ENCODE measurements at regions not wholly inside any gene's neighbourhood (a gene's known extent, or its start where the extent isn't known, plus 50 kb on each side); places are given as distances from the start of the nearest gene placed in this dataset.

DNA sequence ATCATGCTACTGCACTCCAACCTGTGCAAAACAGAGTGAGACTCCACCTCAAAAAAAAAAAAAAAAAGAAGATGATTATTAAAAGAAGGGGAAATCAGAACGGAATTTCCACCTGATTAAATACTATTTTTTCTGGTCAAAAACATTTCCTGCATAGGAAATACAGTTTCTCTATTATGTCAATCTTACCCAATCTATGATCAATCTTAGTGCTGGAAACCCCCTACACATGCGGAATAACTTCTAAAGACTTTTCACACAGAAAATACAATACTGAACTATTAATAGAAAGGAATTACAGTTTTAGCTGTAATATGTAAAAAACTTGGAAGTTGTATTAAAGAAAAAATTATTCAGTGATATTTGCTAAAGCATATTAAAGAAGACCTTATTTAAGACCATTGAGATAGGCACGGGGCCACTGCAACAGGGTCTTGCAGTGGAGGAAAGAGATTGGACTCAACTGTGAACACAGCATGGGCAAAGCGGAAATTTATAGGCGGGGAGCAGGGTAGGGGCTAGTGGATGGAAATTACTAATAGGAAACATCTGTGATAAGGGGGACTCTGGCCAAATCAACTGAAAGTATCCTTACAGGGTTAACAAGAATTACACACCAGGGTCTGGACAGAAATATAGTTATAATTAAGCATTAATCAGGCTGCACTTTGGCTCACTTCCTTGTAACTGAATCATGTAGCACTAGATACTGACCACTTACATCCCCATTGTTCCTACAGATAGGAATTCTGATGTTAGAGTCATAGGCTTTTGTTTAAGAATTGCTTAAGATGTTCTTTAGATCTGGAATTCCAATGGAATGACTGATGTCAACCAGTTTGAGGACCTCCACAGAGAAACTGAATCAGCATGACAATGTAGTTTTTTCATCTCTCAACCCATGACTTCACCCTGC, 411.5 kb upstream of the DDI1 start:
- no peak for DNase-seq (ENCODE audit: low read depth in 2 of 2)

DNA sequence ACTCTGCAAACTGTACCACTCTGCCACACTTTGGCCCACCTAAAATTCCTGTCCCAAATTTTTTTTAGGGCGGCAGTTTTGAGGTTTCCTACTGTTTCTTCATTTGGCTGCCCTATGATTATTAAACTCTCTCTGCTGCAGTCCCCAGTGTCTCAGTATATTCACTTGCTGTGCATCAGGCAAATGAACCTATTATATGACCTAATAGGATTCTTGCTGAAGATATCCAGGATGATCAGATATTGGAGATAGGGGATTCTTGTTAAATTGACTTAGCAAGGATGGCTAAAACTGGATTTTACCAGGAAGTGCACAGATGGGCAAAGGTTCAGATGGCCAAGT, 410.8 kb upstream of the DDI1 start:
- DNase-seq (ENCODE audit: low read depth in 2 of 2) = no peak

DNA sequence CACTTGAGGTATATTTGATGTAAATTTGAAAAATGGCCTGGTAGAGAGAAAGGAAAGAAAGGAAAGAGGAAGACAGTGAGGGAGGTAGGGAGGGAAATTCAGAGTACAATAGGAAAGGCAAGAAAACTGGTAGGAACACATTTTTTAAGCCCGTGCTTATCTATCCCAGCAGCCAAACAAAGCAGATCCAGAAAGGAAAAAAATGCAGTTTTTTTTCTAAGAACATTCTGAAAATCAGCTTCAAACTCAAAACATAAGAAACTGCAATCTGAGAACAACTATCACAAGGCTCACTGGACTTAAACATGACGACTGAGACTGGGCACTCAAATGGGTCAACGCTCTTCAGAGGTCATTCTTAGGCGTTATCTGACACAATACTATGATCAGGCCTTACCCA, 408.3 kb upstream of the DDI1 start:
- no peak for DNase-seq (ENCODE audit: low read depth in 2 of 2)

DNA sequence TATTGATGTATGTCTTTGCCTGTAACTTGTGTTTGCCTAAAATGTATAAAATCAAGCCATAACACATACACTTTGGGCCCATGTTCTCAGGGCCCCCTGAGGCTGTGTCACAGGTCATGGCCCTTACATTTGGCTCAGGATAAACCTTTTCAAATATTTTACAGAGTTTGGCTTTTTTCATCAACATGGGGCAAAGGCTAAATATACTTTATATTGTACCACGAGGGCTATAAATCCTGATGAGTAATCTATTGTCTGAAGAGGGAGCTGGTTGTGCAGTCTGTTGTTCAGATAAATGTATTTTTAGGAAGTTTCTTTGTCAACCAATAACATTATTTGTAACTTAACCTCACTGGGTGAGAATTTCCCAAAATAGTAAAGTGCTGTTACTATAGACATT, 404.6 kb upstream of the DDI1 start:
- no peak for DNase-seq (ENCODE audit: low read depth in 2 of 2)

DNA sequence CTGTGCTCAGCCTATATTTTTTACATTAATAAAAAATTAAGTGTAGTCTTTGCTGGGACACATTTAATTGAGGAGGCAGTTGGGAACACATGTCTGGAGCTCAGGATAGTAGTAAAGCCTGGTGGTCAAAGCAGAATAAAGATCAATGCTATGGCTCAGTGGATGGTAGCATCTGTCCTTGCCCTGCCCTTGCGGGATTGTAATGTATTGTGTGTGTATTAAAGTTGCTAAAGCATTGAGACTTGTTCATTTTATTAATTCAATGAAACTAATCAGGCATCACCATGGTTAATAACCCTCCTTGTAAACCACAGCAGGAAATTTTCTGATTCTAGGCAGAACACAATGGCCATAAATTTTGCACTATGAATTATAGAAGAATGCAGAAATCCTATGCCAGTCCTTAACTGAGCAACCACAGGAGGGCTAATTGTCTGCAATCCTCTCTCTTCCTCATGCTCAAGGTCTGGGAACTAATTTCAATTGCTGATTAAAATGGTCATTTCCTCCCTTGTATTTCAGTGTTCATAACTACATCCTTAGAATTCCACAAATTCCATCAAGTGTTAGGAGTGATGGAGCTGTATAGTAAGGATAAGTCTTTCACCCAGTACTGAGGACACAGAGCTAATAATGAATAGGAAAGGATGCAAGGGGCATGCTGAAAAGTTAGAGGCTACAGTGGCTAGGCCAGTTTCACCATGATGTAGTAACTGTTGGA, 403.2 kb upstream of the DDI1 start:
- no peak for DNase-seq (ENCODE audit: low read depth in 2 of 2)

DNA sequence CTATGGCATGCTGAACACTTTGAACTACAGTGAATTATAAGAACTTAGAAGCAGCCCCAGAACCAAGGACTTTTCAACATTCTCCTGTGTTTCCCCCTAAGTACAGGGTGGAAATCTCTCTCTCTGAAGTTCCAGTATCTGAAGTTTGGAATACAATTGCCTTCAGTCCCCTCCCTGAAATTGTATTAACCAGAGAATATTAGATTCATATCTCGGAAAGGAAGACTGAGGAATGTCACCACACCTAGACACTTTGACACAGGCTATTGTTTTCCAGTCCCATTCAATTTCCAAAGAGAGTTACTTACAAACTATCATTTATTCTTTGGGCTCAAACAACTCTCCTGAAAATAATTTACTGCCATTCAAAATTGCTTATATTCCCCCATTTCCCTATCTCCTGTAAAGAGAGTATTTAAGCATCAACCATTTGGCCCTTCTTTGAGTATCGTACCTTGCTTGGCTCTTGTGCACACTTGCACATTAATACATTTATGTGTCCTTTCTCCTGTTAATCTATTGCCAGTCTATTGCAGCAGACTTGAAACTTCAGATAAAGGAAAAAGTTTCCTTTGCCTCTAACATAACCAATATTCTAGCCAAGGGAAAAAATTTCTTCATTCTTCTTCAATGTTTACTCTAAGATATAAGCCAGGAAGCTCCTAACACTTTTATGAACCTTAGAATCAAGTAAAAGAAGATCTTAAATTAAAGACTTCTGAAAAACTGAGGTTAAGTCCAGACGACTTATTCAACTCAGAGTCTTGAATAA, 402.4 kb upstream of the DDI1 start:
- DNase-seq (ENCODE audit: low read depth in 2 of 2) = no peak

DNA sequence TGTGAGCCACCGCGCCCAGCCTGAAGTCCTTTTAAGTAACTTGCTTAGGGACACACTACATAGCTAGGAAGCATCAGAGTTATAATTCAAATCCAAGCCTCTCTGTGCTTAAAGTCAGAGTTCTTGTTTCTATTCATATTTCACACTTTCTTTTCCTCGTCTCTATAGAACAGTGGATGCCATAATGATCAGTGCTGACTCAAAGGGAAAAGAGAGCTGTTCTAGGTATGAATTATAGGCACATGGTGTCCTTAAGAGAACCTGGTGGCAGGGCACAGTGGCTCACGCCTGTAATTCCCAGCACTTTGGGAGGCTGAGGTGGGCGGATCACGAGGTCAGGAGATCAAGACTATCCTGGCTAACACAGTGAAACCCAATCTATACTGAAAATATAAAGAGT, 400.2 kb upstream of the DDI1 start:
- DNase-seq (ENCODE audit: low read depth in 2 of 2) = no peak

DNA sequence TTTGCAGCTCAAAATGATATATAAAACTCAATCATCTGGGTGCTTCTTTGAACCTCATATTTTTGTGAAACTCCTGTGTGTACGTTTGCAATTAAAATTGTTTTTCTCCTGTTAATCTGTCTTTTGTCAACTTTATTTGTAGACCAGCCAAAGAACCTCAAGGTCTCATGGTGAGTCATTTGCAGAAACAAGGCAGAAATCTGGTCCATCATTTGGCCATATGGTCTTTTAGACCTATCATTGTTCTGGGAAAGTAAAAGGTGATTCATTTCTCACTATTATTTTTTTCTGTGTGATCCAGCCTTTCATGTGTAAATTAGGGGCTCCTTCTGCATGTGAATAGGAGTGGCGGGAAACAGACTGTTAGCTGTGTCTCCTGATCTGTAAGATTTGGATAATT, 399.1 kb upstream of the DDI1 start:
- no peak for DNase-seq (ENCODE audit: low read depth in 2 of 2)

DNA sequence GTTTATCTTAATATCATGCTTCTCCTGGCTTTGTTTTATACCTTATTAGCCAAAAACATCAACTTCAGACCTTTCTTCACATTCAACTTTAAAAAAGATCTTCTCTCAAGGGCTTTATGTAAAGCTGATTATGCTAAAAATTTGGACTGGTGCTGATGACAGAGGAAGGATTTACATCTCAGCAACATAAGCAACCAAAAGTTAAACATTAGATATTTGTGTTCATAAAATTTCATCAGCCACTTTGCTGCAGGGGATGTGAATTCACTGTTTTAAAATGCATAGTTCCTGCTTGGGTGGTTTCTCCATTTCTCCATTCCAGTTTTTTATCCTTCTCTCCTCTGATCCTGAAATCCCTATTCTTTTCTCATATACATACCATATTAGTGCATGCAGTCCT, 398.6 kb upstream of the DDI1 start:
- no peak for DNase-seq (ENCODE audit: low read depth in 2 of 2)

DNA sequence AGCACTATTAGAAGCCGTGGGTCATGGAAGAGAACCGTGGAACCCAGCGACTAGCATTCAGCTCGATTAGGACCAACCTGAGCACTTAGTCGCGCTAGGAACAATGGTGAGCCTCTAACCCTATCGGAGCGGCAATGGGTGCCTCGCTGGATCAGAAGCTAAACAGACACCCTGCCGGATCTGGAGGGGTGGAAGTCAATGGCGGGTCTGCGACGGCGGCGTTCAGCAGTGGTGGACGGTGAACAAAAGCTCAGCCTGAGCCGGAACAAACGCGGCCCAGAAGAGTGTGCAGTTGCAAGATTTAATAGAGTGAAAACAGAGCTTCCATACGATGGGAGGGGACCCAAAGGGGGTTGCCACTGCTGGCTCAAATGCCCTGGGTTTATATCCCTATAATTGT, 391.8 kb upstream of the DDI1 start:
- DNase-seq (ENCODE audit: low read depth in 2 of 2) = no peak

DNA sequence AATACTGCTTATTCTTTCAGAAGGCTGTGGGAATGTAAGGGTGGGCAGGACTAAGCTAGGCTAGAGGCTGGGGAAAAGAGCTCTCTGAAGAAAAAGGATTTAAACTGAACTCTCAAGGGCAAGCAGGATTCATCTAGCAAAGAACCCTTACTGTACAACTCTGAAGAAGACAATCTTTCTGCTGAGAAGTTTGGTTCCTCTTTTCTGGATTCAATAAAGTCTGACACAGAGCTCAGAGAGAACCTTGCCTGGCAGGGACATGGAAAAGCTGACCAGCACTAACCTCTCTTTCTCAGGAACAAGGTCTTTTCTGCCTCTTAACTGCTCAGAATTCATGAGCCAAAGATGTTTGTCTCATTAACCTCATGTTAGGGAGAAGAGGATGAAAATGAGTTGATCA, 388.4 kb upstream of the DDI1 start:
- no peak for DNase-seq (ENCODE audit: low read depth in 2 of 2)

DNA sequence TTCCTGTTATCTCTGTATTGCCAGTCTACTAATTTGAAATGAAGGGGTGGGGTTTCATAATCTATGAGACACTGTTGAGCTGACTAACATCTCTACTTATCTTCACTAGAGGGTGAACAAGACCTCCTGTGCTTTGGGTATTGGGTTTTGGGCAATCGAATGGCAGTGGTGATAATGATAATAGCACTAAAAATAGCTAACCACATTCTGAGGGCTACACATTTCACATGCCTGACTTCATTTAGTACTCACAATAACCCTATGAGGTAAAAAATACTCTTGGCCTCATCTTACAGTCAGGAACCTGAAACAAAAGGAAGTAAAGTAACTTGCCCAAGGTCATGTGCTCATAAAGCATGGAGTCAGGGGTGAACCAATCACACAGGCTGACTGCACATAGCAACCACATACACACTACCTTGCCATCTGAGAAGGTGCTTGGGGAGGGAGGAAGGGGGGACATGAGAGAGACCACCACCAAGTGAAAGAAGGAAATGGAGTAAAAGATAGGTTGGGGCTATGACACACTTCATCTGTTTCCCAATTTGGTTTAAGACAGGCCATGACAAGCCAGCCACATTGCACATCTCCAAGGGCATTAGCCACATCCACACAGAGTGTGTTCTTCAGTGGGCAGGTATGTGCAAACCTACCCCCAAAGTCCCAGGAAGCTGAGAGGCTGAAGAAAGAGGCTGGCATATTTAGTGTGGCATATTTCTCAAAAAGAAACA, 387.6 kb upstream of the DDI1 start:
- no peak for DNase-seq (ENCODE audit: low read depth in 2 of 2)

DNA sequence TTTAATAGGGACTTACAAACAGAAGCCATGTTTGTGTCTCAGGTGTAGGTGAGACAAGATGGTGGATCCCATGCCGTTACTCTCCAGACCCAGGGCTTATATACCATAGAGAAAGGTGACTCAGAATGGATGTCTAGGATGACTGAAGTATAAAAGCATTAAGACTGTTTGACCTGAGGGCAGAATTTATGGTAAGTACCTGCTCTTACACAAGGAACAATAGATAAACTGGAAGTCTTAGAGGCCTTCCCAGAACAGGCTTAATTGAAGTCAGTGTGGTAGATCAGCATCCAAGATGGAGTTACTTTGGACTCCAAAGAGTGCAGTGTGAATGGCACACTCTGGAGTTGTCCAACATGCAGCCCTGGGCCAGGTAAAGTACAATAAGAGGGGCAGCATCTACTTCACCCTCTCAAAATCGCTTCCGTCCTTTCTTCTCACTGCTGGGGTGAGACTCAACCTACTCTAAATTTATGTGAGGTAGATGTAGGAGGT, 387.0 kb upstream of the DDI1 start:
- DNase-seq (ENCODE audit: low read depth in 2 of 2) = no peak

DNA sequence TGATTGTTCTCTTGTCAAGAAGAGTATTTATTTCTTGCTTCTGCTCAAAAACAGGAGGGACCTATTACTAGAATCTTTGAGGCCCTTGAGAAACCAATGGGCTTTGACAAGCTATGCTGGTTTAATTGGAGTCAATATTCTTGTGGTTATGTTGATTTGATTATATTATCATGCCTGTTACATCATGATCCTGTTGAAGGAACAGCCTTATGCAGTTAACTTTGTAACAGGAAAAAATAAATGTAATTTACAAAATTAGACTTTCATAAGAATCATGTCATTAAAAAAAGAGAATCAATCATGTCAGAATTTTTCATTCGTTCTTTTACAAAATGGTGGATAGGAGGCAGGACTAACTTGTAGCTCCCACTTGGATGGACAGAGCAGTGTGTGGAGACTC, 386.1 kb upstream of the DDI1 start:
- no peak for DNase-seq (ENCODE audit: low read depth in 2 of 2)

DNA sequence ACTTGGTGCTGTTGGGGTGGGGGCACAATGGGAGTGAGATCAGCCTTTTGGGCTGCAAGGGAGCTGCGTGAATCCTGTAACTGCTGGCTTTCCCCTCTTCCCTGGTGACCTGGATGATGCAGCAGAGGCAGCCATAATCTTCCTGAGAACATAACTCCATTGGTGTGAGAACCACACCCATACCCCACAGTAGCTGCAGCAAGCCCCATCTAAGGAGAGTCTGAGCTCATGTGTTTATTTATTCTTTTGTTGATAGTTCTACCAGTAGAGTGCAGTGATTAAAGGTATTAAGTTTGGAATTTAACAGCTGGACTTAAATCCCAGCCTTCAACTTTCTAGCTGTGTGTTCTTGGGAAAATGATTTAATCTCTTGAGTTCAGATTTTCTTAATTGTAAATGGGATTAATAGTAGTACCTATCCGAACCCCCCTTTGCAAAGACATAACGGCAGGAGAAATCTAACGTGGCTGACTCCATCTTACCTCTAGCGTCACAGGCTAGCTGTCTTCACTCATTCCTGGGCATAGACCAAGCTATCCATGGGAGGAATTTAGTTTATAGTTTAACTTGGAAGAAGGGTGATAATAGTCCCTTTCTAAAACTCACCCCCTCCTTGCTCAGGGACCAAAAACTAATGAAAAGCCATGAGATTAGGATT, 385.0 kb upstream of the DDI1 start:
- DNase-seq (ENCODE audit: low read depth in 2 of 2) = no peak

DNA sequence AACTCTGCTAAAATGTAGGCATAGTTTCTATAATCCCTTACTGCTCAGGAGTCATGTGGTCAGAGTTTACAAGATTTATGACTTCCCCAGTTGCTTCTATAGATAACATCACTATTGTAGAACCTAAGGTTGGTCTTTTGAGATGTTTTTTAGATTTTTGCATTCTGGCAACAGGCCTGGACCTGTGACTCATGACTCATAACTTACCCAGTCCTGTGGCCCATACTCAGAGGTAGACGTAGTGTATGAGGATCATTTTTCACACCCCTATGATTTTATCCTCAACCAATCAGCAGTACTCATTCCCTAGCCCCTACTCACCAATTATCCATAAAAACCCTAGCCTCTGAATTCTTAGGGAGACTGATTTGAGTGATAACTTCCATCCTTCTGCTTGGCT, 384.4 kb upstream of the DDI1 start:
- DNase-seq (ENCODE audit: low read depth in 2 of 2) = no peak

DNA sequence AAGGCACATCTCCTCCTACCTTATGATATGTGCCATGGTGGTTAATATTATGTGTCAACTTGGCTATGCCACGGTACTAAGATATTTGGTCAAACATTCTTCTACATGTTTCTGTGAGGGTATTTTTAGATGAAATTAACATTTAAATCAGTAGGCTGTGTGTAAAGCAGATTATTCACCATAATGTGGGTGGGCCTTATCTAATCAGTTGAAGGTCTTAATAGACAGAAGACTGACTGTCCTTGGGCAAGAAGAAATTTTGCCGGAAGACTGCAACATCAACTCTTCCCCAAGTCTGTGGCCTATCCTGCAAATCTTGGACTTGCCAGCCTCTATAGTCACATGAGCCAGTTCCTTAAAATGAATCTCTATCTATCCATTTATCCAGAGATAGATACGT, 380.1 kb upstream of the DDI1 start:
- DNase-seq (ENCODE audit: low read depth in 2 of 2) = no peak

DNA sequence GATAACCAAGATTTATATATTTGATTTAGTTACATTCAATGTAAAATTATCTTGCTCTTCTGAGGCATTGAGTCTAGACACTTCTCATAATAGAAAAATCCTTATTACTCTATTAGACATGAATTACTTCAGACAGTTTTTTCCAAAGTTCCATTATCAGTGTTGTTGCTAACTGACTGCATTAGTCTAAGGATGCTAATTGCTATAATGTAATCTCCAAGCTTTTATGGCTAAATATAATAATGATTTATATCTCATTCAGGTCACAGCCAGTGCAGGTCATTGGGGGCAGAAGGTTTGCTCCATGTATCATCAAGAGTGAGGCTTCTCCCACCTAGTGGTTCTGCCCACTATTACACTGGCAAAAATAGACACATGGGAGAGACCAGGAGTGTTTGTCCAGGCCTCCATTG, 377.2 kb upstream of the DDI1 start:
- DNase-seq (ENCODE audit: low read depth in 2 of 2) = no peak

DNA sequence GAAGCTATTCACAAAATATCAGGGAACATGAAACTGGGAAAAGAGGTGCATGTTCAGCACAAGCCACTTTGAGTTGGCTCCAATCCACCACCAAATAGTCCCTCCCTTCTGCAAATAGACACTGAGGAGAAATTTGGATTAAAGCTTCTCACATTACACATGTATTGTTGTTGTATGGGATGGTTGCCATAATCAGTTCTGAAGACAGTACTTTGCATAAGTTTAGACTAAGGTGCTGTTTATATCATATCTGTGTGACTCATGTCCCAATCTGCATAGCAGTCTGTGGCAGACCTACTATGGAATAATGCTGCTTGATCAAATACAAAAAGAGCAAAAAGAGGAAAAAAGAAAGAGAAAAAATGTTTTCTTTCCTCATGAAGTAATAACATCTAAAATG, 376.7 kb upstream of the DDI1 start:
- DNase-seq (ENCODE audit: low read depth in 2 of 2) = no peak

DNA sequence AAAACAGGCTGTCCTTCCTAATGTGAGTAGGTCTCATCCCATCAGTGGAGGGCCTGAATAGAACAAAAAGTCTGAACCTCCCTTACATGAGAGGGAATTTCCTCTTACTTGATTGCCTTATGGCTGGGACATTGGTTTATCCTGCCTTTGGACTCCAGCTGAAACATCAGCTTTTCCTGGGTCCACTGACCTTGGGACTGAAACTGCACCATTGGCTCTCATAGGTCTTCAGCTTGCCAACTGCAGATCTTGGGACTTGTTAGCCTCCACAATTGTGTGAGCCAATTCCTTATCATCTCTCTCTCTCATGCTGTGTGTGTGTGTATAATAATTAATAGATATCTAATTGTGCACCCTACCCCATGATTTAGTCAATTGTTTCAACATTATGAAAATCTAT, 375.3 kb upstream of the DDI1 start:
- no peak for DNase-seq (ENCODE audit: low read depth in 2 of 2)

DNA sequence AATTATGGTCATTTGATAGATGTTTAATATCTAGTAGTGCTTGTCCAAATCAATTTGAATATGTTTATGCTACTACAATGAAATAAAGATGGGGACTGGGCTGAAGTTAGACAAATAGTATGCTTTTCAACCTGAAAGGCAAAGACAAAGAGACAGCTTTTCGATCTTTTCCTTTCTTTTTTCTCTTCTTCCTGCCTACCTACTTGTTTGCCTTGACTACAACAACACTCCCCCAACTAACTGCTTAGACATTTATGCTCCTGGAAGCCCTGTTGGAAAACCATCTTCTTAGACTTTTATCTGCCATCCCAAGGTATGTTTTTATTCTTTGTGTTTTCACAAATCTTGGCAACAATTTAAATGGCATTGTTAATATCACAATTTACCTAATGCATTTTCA, 374.4 kb upstream of the DDI1 start:
- no peak for DNase-seq (ENCODE audit: low read depth in 2 of 2)
